ENCODE measurements at regions not wholly inside any gene's neighbourhood (a gene's known extent, or its start where the extent isn't known, plus 50 kb on each side); places are given as distances from the start of the nearest gene placed in this dataset.

GRCh38 chr13:99693351-99693750 lies 192.1 kb downstream of the TM9SF2 start:
- Histone ChIP-seq H3K4me1 (ENCODE audit: insufficient read depth, low read length) (no peaks in the 10 kb centered on the region), H2AFZ (ENCODE audit: low read depth, low read length) (no peak overlapping the region), H4K20me1 (ENCODE audit: insufficient read depth, low read length) (no peaks in the 10 kb centered on the region), H3K4me3 (ENCODE audit: low read depth in 1 of 2, low read length in 2 of 2) (no peak overlapping the region), H3K9me3 (ENCODE audit: insufficient read depth, low read length, severe bottlenecking) (no peaks in the 10 kb centered on the region), H3K36me3 (ENCODE audit: insufficient read depth, low read length) (no peaks in the 10 kb centered on the region), H3K4me2 (ENCODE audit: insufficient read depth, low read length) (no peak overlapping the region), H3K9ac (ENCODE audit: low read depth, low read length) (no peak overlapping the region), H3K79me2 (ENCODE audit: insufficient read depth, low read length) (no peaks in the 10 kb centered on the region), H3K27ac (ENCODE audit: low read length) (no peak overlapping the region), H3K27me3 (ENCODE audit: insufficient read depth, low read length, poor library complexity) (no peaks in the 10 kb centered on the region)
- DNase-seq = no peak
- TF ChIP-seq EZH2 (IDR thresholded peaks at IDR 0.05; ENCODE audit: borderline replicate concordance, low read depth, low read length, severe bottlenecking) = no peak
- TF ChIP-seq, protein P1, sequence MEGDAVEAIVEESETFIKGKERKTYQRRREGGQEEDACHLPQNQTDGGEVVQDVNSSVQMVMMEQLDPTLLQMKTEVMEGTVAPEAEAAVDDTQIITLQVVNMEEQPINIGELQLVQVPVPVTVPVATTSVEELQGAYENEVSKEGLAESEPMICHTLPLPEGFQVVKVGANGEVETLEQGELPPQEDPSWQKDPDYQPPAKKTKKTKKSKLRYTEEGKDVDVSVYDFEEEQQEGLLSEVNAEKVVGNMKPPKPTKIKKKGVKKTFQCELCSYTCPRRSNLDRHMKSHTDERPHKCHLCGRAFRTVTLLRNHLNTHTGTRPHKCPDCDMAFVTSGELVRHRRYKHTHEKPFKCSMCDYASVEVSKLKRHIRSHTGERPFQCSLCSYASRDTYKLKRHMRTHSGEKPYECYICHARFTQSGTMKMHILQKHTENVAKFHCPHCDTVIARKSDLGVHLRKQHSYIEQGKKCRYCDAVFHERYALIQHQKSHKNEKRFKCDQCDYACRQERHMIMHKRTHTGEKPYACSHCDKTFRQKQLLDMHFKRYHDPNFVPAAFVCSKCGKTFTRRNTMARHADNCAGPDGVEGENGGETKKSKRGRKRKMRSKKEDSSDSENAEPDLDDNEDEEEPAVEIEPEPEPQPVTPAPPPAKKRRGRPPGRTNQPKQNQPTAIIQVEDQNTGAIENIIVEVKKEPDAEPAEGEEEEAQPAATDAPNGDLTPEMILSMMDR (IDR thresholded peaks at IDR 0.05; ENCODE audit: borderline replicate concordance, extremely low read depth, low read length, poor library complexity, severe bottlenecking) = no peak
- ATAC-seq (ENCODE audit: insufficient read depth, low read depth) = no peak

- TF ChIP-seq, protein P1 (IDR thresholded peaks at IDR 0.05; ENCODE audit: borderline replicate concordance, extremely low read depth, low read length, poor library complexity, severe bottlenecking) = no peak
- TF ChIP-seq EZH2 (IDR thresholded peaks at IDR 0.05; ENCODE audit: borderline replicate concordance, low read depth, low read length, severe bottlenecking) = no peak
- no peaks in the 10 kb centered on the region for H3K9me3 ChIP-seq (ENCODE audit: insufficient read depth, low read length, severe bottlenecking)
- no peaks in the 10 kb centered on the region for H3K4me1 ChIP-seq (ENCODE audit: insufficient read depth, low read length)
- H3K4me3 ChIP-seq (ENCODE audit: low read depth in 1 of 2, low read length in 2 of 2) = no peak overlapping the region
- DNase-seq = no peak
- ATAC-seq (ENCODE audit: insufficient read depth, low read depth) = no peak
- H3K79me2 ChIP-seq (ENCODE audit: insufficient read depth, low read length) = no peaks in the 10 kb centered on the region
- H4K20me1 ChIP-seq (ENCODE audit: insufficient read depth, low read length) = no peaks in the 10 kb centered on the region
- H2AFZ ChIP-seq (ENCODE audit: low read depth, low read length) = no peak overlapping the region
- H3K9ac ChIP-seq (ENCODE audit: low read depth, low read length) = no peak overlapping the region
- no peaks in the 10 kb centered on the region for H3K27me3 ChIP-seq (ENCODE audit: insufficient read depth, low read length, poor library complexity)
- H3K27ac ChIP-seq (ENCODE audit: low read length) = no peak overlapping the region
- no peaks in the 10 kb centered on the region for H3K36me3 ChIP-seq (ENCODE audit: insufficient read depth, low read length)
- no peak overlapping the region for H3K4me2 ChIP-seq (ENCODE audit: insufficient read depth, low read length)
Observed at GRCh38 chr13:99692854-99693253, 191.6 kb downstream of the TM9SF2 start.

GRCh38 chr13:99691552-99691951 lies 190.3 kb downstream of the TM9SF2 start:
- H3K79me2 ChIP-seq (ENCODE audit: insufficient read depth, low read length) = no peaks in the 10 kb centered on the region
- no peak overlapping the region for H3K4me3 ChIP-seq (ENCODE audit: low read depth in 1 of 2, low read length in 2 of 2)
- no peak overlapping the region for H3K27ac ChIP-seq (ENCODE audit: low read length)
- no peaks in the 10 kb centered on the region for H3K9me3 ChIP-seq (ENCODE audit: insufficient read depth, low read length, severe bottlenecking)
- TF ChIP-seq EZH2 (IDR thresholded peaks at IDR 0.05; ENCODE audit: borderline replicate concordance, low read depth, low read length, severe bottlenecking) = no peak
- TF ChIP-seq, protein P1 (IDR thresholded peaks at IDR 0.05; ENCODE audit: borderline replicate concordance, extremely low read depth, low read length, poor library complexity, severe bottlenecking) = no peak
- DNase-seq (no peak), ATAC-seq (ENCODE audit: insufficient read depth, low read depth) (no peak)
- H3K9ac ChIP-seq (ENCODE audit: low read depth, low read length) = no peak overlapping the region
- H3K27me3 ChIP-seq (ENCODE audit: insufficient read depth, low read length, poor library complexity) = no peaks in the 10 kb centered on the region
- H3K4me2 ChIP-seq (ENCODE audit: insufficient read depth, low read length) = no peak overlapping the region
- H3K4me1 ChIP-seq (ENCODE audit: insufficient read depth, low read length) = no peaks in the 10 kb centered on the region
- no peaks in the 10 kb centered on the region for H3K36me3 ChIP-seq (ENCODE audit: insufficient read depth, low read length)
- no peaks in the 10 kb centered on the region for H4K20me1 ChIP-seq (ENCODE audit: insufficient read depth, low read length)
- H2AFZ ChIP-seq (ENCODE audit: low read depth, low read length) = no peak overlapping the region
